GM18505 (cell line): ENCODE measurements at regions not wholly inside any gene's neighbourhood (a gene's known extent, or its start where the extent isn't known, plus 50 kb on each side); places are given as distances from the start of the nearest gene placed in this dataset.

Experiments used
- ATAC-seq: cut with Tn5 transposase; IDR thresholded peaks from one replicate; pipeline ENCODE4 v1.9.1; 2021; ENCODE audit not compliant: unreplicated experiment
- POLR2A ChIP-seq: IDR thresholded peaks from 4 replicates; pipeline ENCODE4 v1.6.1; 2011; ENCODE audit warnings: borderline replicate concordance; ENCODE audit not compliant: insufficient read depth, insufficient read length; ENCODE audit errors: extremely low read depth

GRCh38 chr2:151174127-151174526, 87.5 kb downstream of the RBM43 start:
- TF ChIP-seq POLR2A, result no peak
- ATAC-seq, result no peak

GRCh38 chr2:151171186-151171585, 90.5 kb downstream of the RBM43 start:
- ATAC-seq, result no peak
- no peak for TF ChIP-seq POLR2A

GRCh38 chr2:151166410-151166809, 95.3 kb downstream of the RBM43 start:
- ATAC-seq, result no peak
- no peak for TF ChIP-seq POLR2A

- no peak for TF ChIP-seq POLR2A
- no peak for ATAC-seq
Measured at GRCh38 chr2:151165105-151165684, 96.5 kb downstream of the RBM43 start.

GRCh38 chr2:151161821-151162551, 99.7 kb downstream of the RBM43 start:
- ATAC-seq, result no peak

GRCh38 chr2:151159109-151159662, 102.5 kb downstream of the RBM43 start:
- TF ChIP-seq POLR2A, result no peak
- no peak for ATAC-seq

More at GRCh38 chr2:151161821-151162551, 99.7 kb downstream of the RBM43 start:
- no peak for TF ChIP-seq POLR2A

- TF ChIP-seq POLR2A, result no peak
- ATAC-seq, result no peak
Measured at GRCh38 chr2:151157000-151157735, 104.5 kb downstream of the RBM43 start.

- ATAC-seq, result no peak
- TF ChIP-seq POLR2A, result no peak
Measured at GRCh38 chr2:151156431-151156830, 105.2 kb downstream of the RBM43 start.

GRCh38 chr2:151153601-151154000, 108.1 kb downstream of the RBM43 start:
- no peak for TF ChIP-seq POLR2A
- ATAC-seq, result no peak

- no peak for ATAC-seq
- TF ChIP-seq POLR2A, result no peak
Measured at GRCh38 chr2:151150331-151151320, 111.0 kb downstream of the RBM43 start.

- TF ChIP-seq POLR2A, result no peak
- no peak for ATAC-seq
Measured at GRCh38 chr2:151138507-151138906, 123.2 kb downstream of the RBM43 start.

GRCh38 chr2:151137526-151137925, 124.1 kb downstream of the RBM43 start:
- no peak for TF ChIP-seq POLR2A
- ATAC-seq, result no peak
